Spleen (tissue), 11 donors: ENCODE measurements at regions not wholly inside any gene's neighbourhood (a gene's known extent, or its start where the extent isn't known, plus 50 kb on each side); places are given as distances from the start of the nearest gene placed in this dataset.

ENCODE experiments used
- DNase-seq: peaks from one replicate; pipeline ENCODE4 v3.0.0-alpha.2; 2020
- H3K27ac ChIP-seq, 8 donors: fragments of 200-600 bp; sonication (generic) in 7 of 8; 1 replicate in 4 of 8; 2 replicates in 4 of 8; pipeline versions ENCODE4 v1.5.0 to v1.8.0; 2016 to 2021; ENCODE audit warnings: inconsistent platforms in 4 of 8, mild to moderate bottlenecking in 4 of 8, moderate library complexity in 1 of 8
- H3K27me3 ChIP-seq, 7 donors: fragments of 200-600 bp; sonication (generic) in 6 of 7; replicated peaks in 1 of 7; 1 replicate in 4 of 7; 2 replicates in 3 of 7; pipeline versions ENCODE4 v1.5.0 to v1.8.0; 2016 to 2021; ENCODE audit warnings: inconsistent platforms in 3 of 7, mild to moderate bottlenecking in 1 of 7
- H3K36me3 ChIP-seq, 6 donors: fragments of 200-600 bp; sonication (generic) in 5 of 6; 1 replicate in 4 of 6; 2 replicates in 2 of 6; pipeline versions ENCODE4 v1.5.0 to v1.8.0; 2016 to 2021; ENCODE audit warnings: inconsistent platforms in 2 of 6
- H3K4me1 ChIP-seq, 6 donors: fragments of 200-600 bp; sonication (generic) in 5 of 6; 1 replicate in 3 of 6; 2 replicates in 3 of 6; pipeline versions ENCODE4 v1.5.0 to v1.8.0; 2016 to 2021; ENCODE audit warnings: inconsistent platforms in 3 of 6
- H3K4me3 ChIP-seq, 8 donors: fragments of 200-600 bp; sonication (generic) in 7 of 8; 1 replicate in 4 of 8; 2 replicates in 4 of 8; pipeline versions ENCODE4 v1.5.0 to v1.8.0; 2016 to 2021; ENCODE audit warnings: inconsistent platforms in 4 of 8, mild to moderate bottlenecking in 4 of 8, moderate library complexity in 2 of 8
- H3K9me3 ChIP-seq, 8 donors: fragments of 200-600 bp; sonication (generic) in 7 of 8; 1 replicate in 4 of 8; 2 replicates in 4 of 8; pipeline versions ENCODE4 v1.5.0 to v1.8.0; 2016 to 2021; ENCODE audit warnings: inconsistent platforms in 4 of 8
- POLR2A ChIP-seq, 3 donors: fragments of 450-650 bp; IDR thresholded peaks; one replicate each; pipeline ENCODE4 v1.5.1; 2017; ENCODE audit warnings: antibody characterized with exemption in 3 of 3, mild to moderate bottlenecking in 1 of 3
- POLR2AphosphoS5 ChIP-seq, 3 donors: sonication (generic); formaldehyde crosslinking; IDR thresholded peaks; one replicate each; pipeline ENCODE4 v1.5.1; 2017; ENCODE audit warnings: antibody characterized with exemption in 3 of 3
- WGBS, 5 donors: extraction: QIAGEN DNeasy Blood & Tissue Kit in 3 of 5; methylation state at CpG; one replicate each; pipeline versions ENCODE4 v1.1.5 to v1.1.7; 2013 to 2018; 5-methylcytosine and 5-hydroxymethylcytosine counted together
- intact Hi-C: fragments of 100-400 bp; cut with DNase I; formaldehyde crosslinking; loops from one replicate; pipeline ENCODE4 v1.15.0; 2023; ENCODE audit warnings: low total_unique reads
- TF ChIP-seq, protein P1 (sequence below), 11 experiments: fragments of 200-600 bp in 7 of 11; fragments of 450-650 bp in 4 of 11; sonication (generic) in 4 of 11; IDR thresholded peaks in 8 of 11; conservative IDR thresholded peaks in 3 of 11; 1 replicate in 7 of 11; 2 replicates in 4 of 11; pipeline versions ENCODE4 v1.4.0 to v1.8.0; 2016 to 2021; ENCODE audit warnings: antibody characterized with exemption in 11 of 11, inconsistent platforms in 4 of 11, mild to moderate bottlenecking in 1 of 11
- donor health status: healthy with polysubstance abuse.
- donor health status: DM: no; HTN: no; CAD: no; lungs with moderate emphysema.
- donor health status: DM: no; HTN: no; CAD: no.
- donor health status: Bipolar disorder and iron deficiency.
- donor health status: healthy.
- donor health status: DM: no; HTN: no; CAD: no.
- donor health status: DM: yes; HTN: yes; CAD: no.

DNA sequence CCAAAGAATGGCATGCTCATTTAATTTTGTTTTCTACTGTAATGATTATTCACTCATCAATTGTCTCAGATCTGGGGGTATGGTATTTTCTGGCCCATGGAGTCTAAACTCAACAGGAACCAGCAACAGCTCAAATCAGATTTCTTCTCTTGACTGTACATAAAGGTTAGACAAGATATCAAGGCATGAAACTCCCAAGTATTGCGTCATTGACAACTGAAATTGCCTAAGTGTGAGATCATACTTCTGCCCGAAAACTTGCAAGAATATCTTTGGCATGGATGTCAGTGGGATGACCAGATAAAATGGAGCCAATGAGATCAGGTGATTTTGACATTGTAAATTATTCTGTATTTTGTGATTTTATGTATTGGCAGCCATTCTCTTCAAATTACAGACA is 141.7 kb upstream of the STK32A start:
- H3K4me1 ChIP-seq = peaks cover 0 to 1% (median 0%) of the 10 kb centered on the region in 6 donors
- peaks cover 0 to 8% (median 0%) of the 10 kb centered on the region in 7 donors for H3K27me3 ChIP-seq
- H3K9me3 ChIP-seq = no peaks in the 10 kb centered on the region
- no peak for DNase-seq
- no peak for TF ChIP-seq POLR2AphosphoS5 (IDR thresholded peaks at IDR 0.05)
- no peak overlapping the region for H3K4me3 ChIP-seq
- WGBS, 5 donors = 55 to 88% (median 77%) methylated on average over 2 of the region's 2 CpGs
- no peak overlapping the region for H3K27ac ChIP-seq
- H3K36me3 ChIP-seq = no peaks in the 10 kb centered on the region
- intact Hi-C loops = no loop called here

GRCh38 chr5:147095740-147096139 is 139.1 kb upstream of the STK32A start:
- no peak overlapping the region for H3K4me3 ChIP-seq
- no peak for TF ChIP-seq POLR2AphosphoS5 (IDR thresholded peaks at IDR 0.05)
- TF ChIP-seq, protein P1, sequence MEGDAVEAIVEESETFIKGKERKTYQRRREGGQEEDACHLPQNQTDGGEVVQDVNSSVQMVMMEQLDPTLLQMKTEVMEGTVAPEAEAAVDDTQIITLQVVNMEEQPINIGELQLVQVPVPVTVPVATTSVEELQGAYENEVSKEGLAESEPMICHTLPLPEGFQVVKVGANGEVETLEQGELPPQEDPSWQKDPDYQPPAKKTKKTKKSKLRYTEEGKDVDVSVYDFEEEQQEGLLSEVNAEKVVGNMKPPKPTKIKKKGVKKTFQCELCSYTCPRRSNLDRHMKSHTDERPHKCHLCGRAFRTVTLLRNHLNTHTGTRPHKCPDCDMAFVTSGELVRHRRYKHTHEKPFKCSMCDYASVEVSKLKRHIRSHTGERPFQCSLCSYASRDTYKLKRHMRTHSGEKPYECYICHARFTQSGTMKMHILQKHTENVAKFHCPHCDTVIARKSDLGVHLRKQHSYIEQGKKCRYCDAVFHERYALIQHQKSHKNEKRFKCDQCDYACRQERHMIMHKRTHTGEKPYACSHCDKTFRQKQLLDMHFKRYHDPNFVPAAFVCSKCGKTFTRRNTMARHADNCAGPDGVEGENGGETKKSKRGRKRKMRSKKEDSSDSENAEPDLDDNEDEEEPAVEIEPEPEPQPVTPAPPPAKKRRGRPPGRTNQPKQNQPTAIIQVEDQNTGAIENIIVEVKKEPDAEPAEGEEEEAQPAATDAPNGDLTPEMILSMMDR (IDR thresholded peaks at IDR 0.05 in 8 of 11, conservative IDR thresholded peaks at IDR 0.05 in 3 of 11) = no peak
- TF ChIP-seq POLR2A (IDR thresholded peaks at IDR 0.05) = no peak
- H3K36me3 ChIP-seq = no peaks in the 10 kb centered on the region
- WGBS, 5 donors = 67 to 73% (median 71%) methylated on average over 2 of the region's 2 CpGs
- intact Hi-C loops = no loop called here
- peaks cover 0 to 8% (median 0%) of the 10 kb centered on the region in 6 donors for H3K4me1 ChIP-seq
- no peak overlapping the region for H3K27ac ChIP-seq
- peaks cover 0 to 7% (median 0%) of the 10 kb centered on the region in 7 donors for H3K27me3 ChIP-seq
- DNase-seq = no peak
- H3K9me3 ChIP-seq = no peaks in the 10 kb centered on the region

- 21 to 34% (median 32%) methylated on average over 5 of the region's 5 CpGs for WGBS, 5 donors
Observed at GRCh38 chr5:147098233-147098790, 136.5 kb upstream of the STK32A start.

DNA sequence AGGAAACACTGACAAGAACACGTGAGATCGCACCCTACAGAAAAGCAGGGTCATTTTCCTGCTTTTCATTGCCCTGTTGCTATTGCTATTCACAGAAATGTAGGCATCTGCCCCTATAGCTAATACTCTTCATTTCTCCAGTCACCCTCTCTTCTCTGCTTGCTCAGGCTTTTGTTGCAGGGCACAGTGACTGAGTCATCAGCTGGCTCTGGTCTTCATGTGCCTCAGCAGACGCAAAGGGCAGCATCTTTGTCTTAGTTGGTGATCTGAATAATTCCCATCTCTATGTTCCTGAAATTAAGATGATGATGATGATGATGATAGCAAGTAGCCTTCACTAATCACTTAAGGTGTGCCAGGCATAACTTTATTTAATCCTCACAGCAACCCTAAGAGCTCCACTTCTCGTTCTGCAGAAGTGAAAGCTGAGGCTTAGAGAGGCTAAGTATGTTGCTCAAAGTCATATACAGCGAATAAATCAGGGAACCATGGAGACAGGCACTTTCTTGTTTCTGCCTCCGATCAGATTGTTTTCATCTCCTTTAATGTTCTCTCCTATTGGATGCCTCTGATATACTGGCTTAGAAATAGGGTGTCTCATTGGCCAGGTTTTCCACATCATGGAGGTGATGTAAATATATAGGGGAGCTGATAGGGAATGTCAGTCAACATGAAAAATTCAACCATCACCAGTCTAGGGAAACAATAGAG is 133.0 kb upstream of the STK32A start:
- intact Hi-C loops = no loop called here
- WGBS, 5 donors = 76 to 82% (median 81%) methylated on average over 6 of the region's 6 CpGs
- no peak overlapping the region for H3K4me3 ChIP-seq
- peaks cover 0 to 8% (median 0%) of the 10 kb centered on the region in 6 donors for H3K4me1 ChIP-seq
- H3K27me3 ChIP-seq = no peaks in the 10 kb centered on the region
- H3K36me3 ChIP-seq = no peaks in the 10 kb centered on the region
- H3K9me3 ChIP-seq = no peaks in the 10 kb centered on the region
- TF ChIP-seq, protein P1 (IDR thresholded peaks at IDR 0.05 in 8 of 11, conservative IDR thresholded peaks at IDR 0.05 in 3 of 11) = no peak
- TF ChIP-seq POLR2AphosphoS5 (IDR thresholded peaks at IDR 0.05) = no peak
- no peak for TF ChIP-seq POLR2A (IDR thresholded peaks at IDR 0.05)
- no peak overlapping the region for H3K27ac ChIP-seq
- no peak for DNase-seq

More at GRCh38 chr5:147098233-147098790, 136.5 kb upstream of the STK32A start:
- Histone ChIP-seq H3K9me3 (no peaks in the 10 kb centered on the region), H3K4me1 (peaks cover 0 to 8% (median 0%) of the 10 kb centered on the region in 6 donors), H3K27ac (no peak overlapping the region), H3K4me3 (no peak overlapping the region), H3K27me3 (no peaks in the 10 kb centered on the region), H3K36me3 (no peaks in the 10 kb centered on the region)
- no peak for DNase-seq
- intact Hi-C loops = no loop called here
- TF ChIP-seq, protein P1 (IDR thresholded peaks at IDR 0.05 in 8 of 11, conservative IDR thresholded peaks at IDR 0.05 in 3 of 11) = peak in 7 of 11 experiments; percentile 12 to 41 (median 27)
- TF ChIP-seq POLR2AphosphoS5 (IDR thresholded peaks at IDR 0.05) = no peak
